HCT116 (cell line): ENCODE measurements at regions not wholly inside any gene's neighbourhood (a gene's known extent, or its start where the extent isn't known, plus 50 kb on each side); places are given as distances from the start of the nearest gene placed in this dataset.

Experiments used
- ATAC-seq: fragments of 200-7000 bp; cut with Tn5 transposase; 2 replicates; pipeline ENCODE4 v1.9.1; 2020; ENCODE audit warnings: mild to moderate bottlenecking, moderate library complexity
- BruUV-seq: library from RNA; stranded (reverse); fragments of 400-500 nt; replicated peaks from 2 replicates; lab custom pipeline; 2021; lab: Mats Ljungman, UMichigan
- CTCF ChIA-PET: fragments of 300-600 bp; sonication (Branson Sonifier 250); formaldehyde crosslinking; loops from one replicate; lab custom pipeline; 2021; ENCODE audit warnings: antibody characterized with exemption; lab: Charles Lee
- POLR2A ChIA-PET: fragments of 300-600, 350-600 bp; sonication (Branson Sonifier 250); formaldehyde crosslinking; loops from one replicate; lab custom pipeline; 2021; ENCODE audit warnings: antibody characterized with exemption; lab: Charles Lee
- RAD21 ChIA-PET, 2 experiments: fragments of 300-600 bp; sonication (Branson Sonifier 250); formaldehyde crosslinking; loops; one replicate each; lab custom pipeline; 2023; ENCODE audit warnings: low total read pairs in 2 of 2; ENCODE audit not compliant: uncharacterized antibody in 2 of 2, unreplicated experiment in 2 of 2, low non-redundant PET in 1 of 2; lab: Charles Lee
- DNase-seq: peaks from one replicate; pipeline ENCODE4 v3.0.0-alpha.2; 2010; ENCODE audit warnings: low read depth, low spot score
- H2AFZ ChIP-seq: fragments of 200-600 bp; shearing (Covaris generic), sonication (generic); 2 replicates; pipeline ENCODE4 v1.6.1; 2017; ENCODE audit warnings: low read depth, mixed run types, mixed read lengths, antibody characterized with exemption, low read length; ENCODE audit not compliant: poor library complexity, severe bottlenecking
- H3K27ac ChIP-seq: 2 replicates; pipeline ENCODE4 v1.5.1; 2012; ENCODE audit warnings: low read depth, low read length
- H3K27me3 ChIP-seq: fragments of 200-600 bp; sonication (generic); 2 replicates; pipeline ENCODE4 v1.6.1; 2016; ENCODE audit warnings: mixed run types, low read length, mixed read lengths; ENCODE audit not compliant: insufficient read depth
- H3K36me3 ChIP-seq, 2 experiments: fragments of 200-500 bp in 1 of 2; fragments of 200-600 bp in 1 of 2; sonication (Bioruptor generic) in 1 of 2; sonication (generic) in 1 of 2; 2 replicates each; pipeline versions ENCODE4 v1.5.1 to v1.6.1; 2014 to 2016; ENCODE audit warnings: low read length in 2 of 2, inconsistent platforms in 1 of 2, mixed read lengths in 1 of 2, mixed run types in 1 of 2; ENCODE audit not compliant: insufficient read depth in 2 of 2, control insufficient read depth in 1 of 2
- H3K4me1 ChIP-seq, 2 experiments: fragments of 200-600 bp in 1 of 2; sonication (generic) in 1 of 2; 2 replicates each; pipeline versions ENCODE4 v1.5.1 to v1.6.1; 2012 to 2017; ENCODE audit warnings: low read length in 2 of 2, inconsistent platforms in 1 of 2, mild to moderate bottlenecking in 1 of 2, mixed read lengths in 1 of 2, mixed run types in 1 of 2, moderate library complexity in 1 of 2; ENCODE audit not compliant: insufficient read depth in 2 of 2, control insufficient read depth in 1 of 2
- H3K4me2 ChIP-seq: fragments of 200-600 bp; sonication (generic); 2 replicates; pipeline ENCODE4 v1.6.1; 2017; ENCODE audit warnings: mixed run types, low read length, mixed read lengths
- H3K4me3 ChIP-seq, 2 experiments: fragments of 200-600 bp in 1 of 2; sonication (generic) in 1 of 2; replicated peaks in 1 of 2; 2 replicates each; pipeline ENCODE4 v1.5.1; 2011 to 2016; ENCODE audit warnings: low read length in 2 of 2, control low read depth in 1 of 2, low read depth in 1 of 2, mild to moderate bottlenecking in 1 of 2, mixed read lengths in 1 of 2, mixed run types in 1 of 2
- H3K79me2 ChIP-seq: fragments of 200-600 bp; sonication (generic); 2 replicates; pipeline ENCODE4 v1.6.1; 2017; ENCODE audit warnings: mild to moderate bottlenecking, mixed run types, low read length, moderate library complexity, mixed read lengths; ENCODE audit not compliant: insufficient read depth
- H3K9ac ChIP-seq: fragments of 200-600 bp; sonication (generic); 2 replicates; pipeline ENCODE4 v1.6.1; 2016; ENCODE audit warnings: low read length, mixed read lengths
- H3K9me2 ChIP-seq: fragments of 200-600 bp; sonication (generic), shearing (Covaris generic); 2 replicates; pipeline ENCODE4 v1.6.1; 2017; ENCODE audit warnings: mixed run types, mild to moderate bottlenecking, moderate library complexity; ENCODE audit not compliant: insufficient read depth
- H3K9me3 ChIP-seq, 2 experiments: fragments of 200-500 bp in 1 of 2; fragments of 200-600 bp in 1 of 2; sonication (Bioruptor generic) in 1 of 2; sonication (generic) in 1 of 2; 2 replicates each; pipeline ENCODE4 v1.6.1; 2014 to 2017; ENCODE audit warnings: low read length in 2 of 2, mixed read lengths in 2 of 2, inconsistent platforms in 1 of 2, low read depth in 1 of 2, mild to moderate bottlenecking in 1 of 2, mixed run types in 1 of 2, moderate library complexity in 1 of 2; ENCODE audit not compliant: control insufficient read depth in 1 of 2, insufficient read depth in 1 of 2
- H4K20me1 ChIP-seq: fragments of 200-600 bp; sonication (generic), shearing (Covaris generic); 2 replicates; pipeline ENCODE4 v1.6.1; 2017; ENCODE audit warnings: mixed run types, mild to moderate bottlenecking, moderate library complexity; ENCODE audit not compliant: insufficient read depth
- CBX3 ChIP-seq: IDR thresholded peaks from 2 replicates; pipeline ENCODE4 v1.6.1; 2012; ENCODE audit warnings: low read depth
- EGR1 ChIP-seq: IDR thresholded peaks from 2 replicates; pipeline ENCODE4 v1.6.1; 2012; ENCODE audit warnings: low read depth
- ELF1 ChIP-seq: IDR thresholded peaks from 2 replicates; pipeline ENCODE4 v1.6.1; 2012; ENCODE audit warnings: low read depth, borderline replicate concordance
- EZH2phosphoT487 ChIP-seq: fragments of 200-600 bp; IDR thresholded peaks from 2 replicates; pipeline ENCODE4 v1.6.1; 2018; ENCODE audit warnings: antibody characterized with exemption, borderline replicate concordance
- FOSL1 ChIP-seq: IDR thresholded peaks from 2 replicates; pipeline ENCODE4 v1.6.1; 2012; ENCODE audit warnings: low read depth
- JUND ChIP-seq: IDR thresholded peaks from 2 replicates; pipeline ENCODE4 v1.6.1; 2012
- POLR2A ChIP-seq: IDR thresholded peaks from 2 replicates; pipeline ENCODE4 v1.7.0; 2011; ENCODE audit warnings: borderline replicate concordance; ENCODE audit not compliant: insufficient read depth, insufficient read length; ENCODE audit errors: extremely low read depth
- SIN3A ChIP-seq: IDR thresholded peaks from 2 replicates; pipeline ENCODE4 v1.6.1; 2012; ENCODE audit warnings: low read depth
- SRF ChIP-seq: IDR thresholded peaks from 2 replicates; pipeline ENCODE4 v1.6.1; 2012; ENCODE audit warnings: low read depth
- TCF7L2 ChIP-seq: IDR thresholded peaks from 2 replicates; pipeline ENCODE4 v1.7.0; 2011; ENCODE audit warnings: borderline replicate concordance, inconsistent platforms; ENCODE audit not compliant: insufficient read depth, insufficient read length; ENCODE audit errors: extremely low read depth
- YY1 ChIP-seq: IDR thresholded peaks from 2 replicates; pipeline ENCODE4 v1.6.1; 2011; ENCODE audit warnings: low read length, low read depth, moderate library complexity, mild to moderate bottlenecking; ENCODE audit not compliant: insufficient replicate concordance; ENCODE audit errors: extremely low read depth
- ZFX ChIP-seq: fragments of 450-650 bp; IDR thresholded peaks from 2 replicates; pipeline ENCODE4 v1.6.1; 2017
- ZNF274 ChIP-seq: fragments of 200-500 bp; sonication (Bioruptor generic); IDR thresholded peaks from 2 replicates; pipeline ENCODE4 v1.6.1; 2014; ENCODE audit warnings: mild to moderate bottlenecking, low read depth, low read length, inconsistent platforms
- intact Hi-C: fragments of 100-400 bp; cut with micrococcal nuclease; formaldehyde crosslinking; loops from 2 replicates; pipeline ENCODE4 v1.10.0; 2022
- TF ChIP-seq, protein P1 (sequence below): IDR thresholded peaks from 2 replicates; pipeline ENCODE4 v1.6.1; 2011; ENCODE audit warnings: mild to moderate bottlenecking, low read length, moderate library complexity; ENCODE audit not compliant: insufficient replicate concordance; ENCODE audit errors: extremely low read depth
- TF ChIP-seq, protein P2 (sequence below), 3 experiments: fragments of 200-600 bp in 1 of 3; sonication (generic) in 1 of 3; IDR thresholded peaks in 2 of 3; conservative IDR thresholded peaks in 1 of 3; 2 replicates each; pipeline ENCODE4 v1.5.1; 2012 to 2017; ENCODE audit warnings: low read depth in 2 of 3, low read length in 2 of 3, antibody characterized with exemption in 1 of 3, borderline replicate concordance in 1 of 3, control low read depth in 1 of 3, mild to moderate bottlenecking in 1 of 3, mixed read lengths in 1 of 3, mixed run types in 1 of 3, moderate library complexity in 1 of 3; ENCODE audit not compliant: insufficient read depth in 1 of 3
- TF ChIP-seq, protein P3 (sequence below): IDR thresholded peaks from 2 replicates; pipeline ENCODE4 v1.6.1; 2012
- TF ChIP-seq, protein P4 (sequence below): IDR thresholded peaks from 2 replicates; pipeline ENCODE4 v1.6.1; 2012; ENCODE audit warnings: low read depth

DNA sequence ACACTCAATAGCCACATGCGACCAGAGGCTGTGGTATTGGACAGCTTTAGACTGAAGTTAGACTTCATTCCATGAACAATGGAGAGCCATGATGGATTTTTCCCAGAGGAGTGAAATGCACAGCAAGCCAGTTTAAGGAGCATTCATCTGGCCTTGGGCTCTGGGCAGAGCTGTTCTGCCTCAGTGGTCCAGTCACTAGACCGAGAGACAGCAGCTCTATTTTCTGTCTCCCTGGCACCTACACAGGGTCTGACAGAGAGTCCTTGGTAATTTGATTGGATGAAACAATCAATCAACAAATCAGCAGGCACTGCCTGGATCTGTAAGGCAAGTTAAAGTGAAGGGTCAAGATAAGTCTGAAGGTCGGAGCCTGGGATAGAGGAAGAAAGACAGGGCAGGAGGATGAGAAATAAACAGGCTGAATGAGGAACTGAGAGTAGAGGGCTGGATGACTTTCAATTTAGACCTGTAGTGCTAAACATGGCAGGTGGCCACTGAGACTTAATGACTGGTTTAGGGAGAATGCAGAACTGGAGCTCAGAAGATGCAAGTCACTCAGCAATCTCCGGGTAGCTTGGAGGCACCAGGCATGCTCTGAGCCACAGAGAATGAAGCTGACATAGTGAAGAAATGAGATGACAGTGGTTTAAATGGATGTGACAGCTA is 98.5 kb upstream of the SLC25A36 start (continued):
- TF ChIP-seq TCF7L2 (no peak), ELF1 (no peak), JUND (no peak), POLR2A (no peak), SRF (no peak), YY1 (no peak), EZH2phosphoT487 (no peak), SIN3A (no peak), ZNF274 (no peak)
- TF ChIP-seq, protein P1, sequence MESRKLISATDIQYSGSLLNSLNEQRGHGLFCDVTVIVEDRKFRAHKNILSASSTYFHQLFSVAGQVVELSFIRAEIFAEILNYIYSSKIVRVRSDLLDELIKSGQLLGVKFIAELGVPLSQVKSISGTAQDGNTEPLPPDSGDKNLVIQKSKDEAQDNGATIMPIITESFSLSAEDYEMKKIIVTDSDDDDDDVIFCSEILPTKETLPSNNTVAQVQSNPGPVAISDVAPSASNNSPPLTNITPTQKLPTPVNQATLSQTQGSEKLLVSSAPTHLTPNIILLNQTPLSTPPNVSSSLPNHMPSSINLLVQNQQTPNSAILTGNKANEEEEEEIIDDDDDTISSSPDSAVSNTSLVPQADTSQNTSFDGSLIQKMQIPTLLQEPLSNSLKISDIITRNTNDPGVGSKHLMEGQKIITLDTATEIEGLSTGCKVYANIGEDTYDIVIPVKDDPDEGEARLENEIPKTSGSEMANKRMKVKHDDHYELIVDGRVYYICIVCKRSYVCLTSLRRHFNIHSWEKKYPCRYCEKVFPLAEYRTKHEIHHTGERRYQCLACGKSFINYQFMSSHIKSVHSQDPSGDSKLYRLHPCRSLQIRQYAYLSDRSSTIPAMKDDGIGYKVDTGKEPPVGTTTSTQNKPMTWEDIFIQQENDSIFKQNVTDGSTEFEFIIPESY: no peak

DNA sequence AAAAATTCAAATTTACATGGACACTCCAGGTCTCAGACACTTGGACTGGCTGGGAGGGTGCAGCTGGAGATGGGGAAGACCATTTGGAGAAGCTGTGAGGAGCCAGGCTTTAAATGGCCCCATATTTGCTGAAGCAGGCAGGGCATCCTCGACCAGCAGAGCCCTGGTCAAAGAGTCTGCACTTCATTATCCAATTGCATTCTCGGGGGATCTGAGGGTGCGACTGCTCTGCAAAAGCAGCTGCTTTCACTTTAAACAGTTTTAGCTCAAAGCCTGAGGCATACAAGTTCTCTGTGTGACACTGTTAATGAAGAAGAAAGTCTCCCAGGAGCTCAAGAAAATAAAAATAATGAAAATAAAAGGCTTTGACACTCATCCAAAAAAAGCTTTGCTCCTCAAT is 98.0 kb upstream of the SLC25A36 start:
- ChIA-PET POLR2A (no interaction called here), RAD21 (no interaction called here), CTCF (no interaction called here)
- Histone ChIP-seq H3K79me2 (no peaks in the 10 kb centered on the region), H3K9ac (no peak overlapping the region), H3K4me2 (no peak overlapping the region), H3K27me3 (peaks cover 60% of the 10 kb centered on the region), H3K27ac (no peak overlapping the region), H3K4me3 (no peak overlapping the region), H3K36me3 (no peaks in the 10 kb centered on the region), H3K4me1 (no peaks in the 10 kb centered on the region), H3K9me2 (no peaks in the 10 kb centered on the region), H4K20me1 (no peaks in the 10 kb centered on the region), H3K9me3 (no peaks in the 10 kb centered on the region), H2AFZ (no peak overlapping the region)
- no peak for ATAC-seq
- intact Hi-C loops: no loop called here
- BruUV-seq: no TSS peak
- no peak for DNase-seq
- TF ChIP-seq, protein P2, sequence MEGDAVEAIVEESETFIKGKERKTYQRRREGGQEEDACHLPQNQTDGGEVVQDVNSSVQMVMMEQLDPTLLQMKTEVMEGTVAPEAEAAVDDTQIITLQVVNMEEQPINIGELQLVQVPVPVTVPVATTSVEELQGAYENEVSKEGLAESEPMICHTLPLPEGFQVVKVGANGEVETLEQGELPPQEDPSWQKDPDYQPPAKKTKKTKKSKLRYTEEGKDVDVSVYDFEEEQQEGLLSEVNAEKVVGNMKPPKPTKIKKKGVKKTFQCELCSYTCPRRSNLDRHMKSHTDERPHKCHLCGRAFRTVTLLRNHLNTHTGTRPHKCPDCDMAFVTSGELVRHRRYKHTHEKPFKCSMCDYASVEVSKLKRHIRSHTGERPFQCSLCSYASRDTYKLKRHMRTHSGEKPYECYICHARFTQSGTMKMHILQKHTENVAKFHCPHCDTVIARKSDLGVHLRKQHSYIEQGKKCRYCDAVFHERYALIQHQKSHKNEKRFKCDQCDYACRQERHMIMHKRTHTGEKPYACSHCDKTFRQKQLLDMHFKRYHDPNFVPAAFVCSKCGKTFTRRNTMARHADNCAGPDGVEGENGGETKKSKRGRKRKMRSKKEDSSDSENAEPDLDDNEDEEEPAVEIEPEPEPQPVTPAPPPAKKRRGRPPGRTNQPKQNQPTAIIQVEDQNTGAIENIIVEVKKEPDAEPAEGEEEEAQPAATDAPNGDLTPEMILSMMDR (IDR thresholded peaks at IDR 0.05 in 2 of 3, conservative IDR thresholded peaks at IDR 0.05 in 1 of 3; ENCODE audit: borderline replicate concordance in 1 of 3, insufficient read depth in 1 of 3, low read depth in 2 of 3, low read length in 2 of 3): no peak
- TF ChIP-seq ZFX (no peak), EGR1 (no peak), FOSL1 (no peak), SIN3A (no peak), ZNF274 (no peak), CBX3 (no peak), EZH2phosphoT487 (no peak), YY1 (no peak)
- TF ChIP-seq, protein P3, sequence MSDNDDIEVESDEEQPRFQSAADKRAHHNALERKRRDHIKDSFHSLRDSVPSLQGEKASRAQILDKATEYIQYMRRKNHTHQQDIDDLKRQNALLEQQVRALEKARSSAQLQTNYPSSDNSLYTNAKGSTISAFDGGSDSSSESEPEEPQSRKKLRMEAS: no peak
- TF ChIP-seq, protein P4, sequence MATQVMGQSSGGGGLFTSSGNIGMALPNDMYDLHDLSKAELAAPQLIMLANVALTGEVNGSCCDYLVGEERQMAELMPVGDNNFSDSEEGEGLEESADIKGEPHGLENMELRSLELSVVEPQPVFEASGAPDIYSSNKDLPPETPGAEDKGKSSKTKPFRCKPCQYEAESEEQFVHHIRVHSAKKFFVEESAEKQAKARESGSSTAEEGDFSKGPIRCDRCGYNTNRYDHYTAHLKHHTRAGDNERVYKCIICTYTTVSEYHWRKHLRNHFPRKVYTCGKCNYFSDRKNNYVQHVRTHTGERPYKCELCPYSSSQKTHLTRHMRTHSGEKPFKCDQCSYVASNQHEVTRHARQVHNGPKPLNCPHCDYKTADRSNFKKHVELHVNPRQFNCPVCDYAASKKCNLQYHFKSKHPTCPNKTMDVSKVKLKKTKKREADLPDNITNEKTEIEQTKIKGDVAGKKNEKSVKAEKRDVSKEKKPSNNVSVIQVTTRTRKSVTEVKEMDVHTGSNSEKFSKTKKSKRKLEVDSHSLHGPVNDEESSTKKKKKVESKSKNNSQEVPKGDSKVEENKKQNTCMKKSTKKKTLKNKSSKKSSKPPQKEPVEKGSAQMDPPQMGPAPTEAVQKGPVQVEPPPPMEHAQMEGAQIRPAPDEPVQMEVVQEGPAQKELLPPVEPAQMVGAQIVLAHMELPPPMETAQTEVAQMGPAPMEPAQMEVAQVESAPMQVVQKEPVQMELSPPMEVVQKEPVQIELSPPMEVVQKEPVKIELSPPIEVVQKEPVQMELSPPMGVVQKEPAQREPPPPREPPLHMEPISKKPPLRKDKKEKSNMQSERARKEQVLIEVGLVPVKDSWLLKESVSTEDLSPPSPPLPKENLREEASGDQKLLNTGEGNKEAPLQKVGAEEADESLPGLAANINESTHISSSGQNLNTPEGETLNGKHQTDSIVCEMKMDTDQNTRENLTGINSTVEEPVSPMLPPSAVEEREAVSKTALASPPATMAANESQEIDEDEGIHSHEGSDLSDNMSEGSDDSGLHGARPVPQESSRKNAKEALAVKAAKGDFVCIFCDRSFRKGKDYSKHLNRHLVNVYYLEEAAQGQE: no peak
